ENCODE measurements at regions not wholly inside any gene's neighbourhood (a gene's known extent, or its start where the extent isn't known, plus 50 kb on each side); places are given as distances from the start of the nearest gene placed in this dataset.
"Not testable (repeated sequence)": the region's sequence is repeated elsewhere in the genome, so short reads cannot be mapped to it uniquely, and the experiment has no call there.

DNA sequence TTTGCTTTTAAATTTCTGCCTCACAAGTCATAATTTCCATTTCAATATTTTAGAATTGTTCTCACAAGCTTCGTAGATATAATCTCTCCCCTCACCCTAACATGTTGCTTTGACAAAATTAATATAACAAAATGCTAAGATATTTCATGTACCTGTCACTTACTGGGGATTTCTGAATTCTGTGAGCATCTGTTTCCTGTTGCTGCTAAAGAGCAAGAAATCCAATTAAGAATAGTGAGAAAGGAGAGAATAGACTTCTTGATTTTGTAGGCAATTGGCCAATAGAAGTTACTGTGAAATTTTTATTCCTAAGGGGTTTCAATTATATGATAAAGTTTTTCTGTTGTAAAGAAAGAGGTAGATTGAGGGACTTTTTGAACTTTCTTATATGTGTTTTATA, 796.5 kb upstream of the ARRDC3 start:
- Histone ChIP-seq H3K9me3 (ENCODE audit: control insufficient read depth, insufficient read depth, low read length) (no peaks in the 10 kb centered on the region), H3K27me3 (ENCODE audit: control insufficient read depth, insufficient read depth, low read length) (no peaks in the 10 kb centered on the region), H3K9ac (ENCODE audit: low read depth, low read length) (no peak overlapping the region), H3K27ac (ENCODE audit: low read depth, low read length) (no peak overlapping the region), H3K4me1 (ENCODE audit: control insufficient read depth, insufficient read depth, low read length) (no peaks in the 10 kb centered on the region), H3K36me3 (ENCODE audit: control insufficient read depth, insufficient read depth, low read length) (no peaks in the 10 kb centered on the region), H3K4me3 (ENCODE audit: low read depth, low read length) (no peak overlapping the region)

DNA sequence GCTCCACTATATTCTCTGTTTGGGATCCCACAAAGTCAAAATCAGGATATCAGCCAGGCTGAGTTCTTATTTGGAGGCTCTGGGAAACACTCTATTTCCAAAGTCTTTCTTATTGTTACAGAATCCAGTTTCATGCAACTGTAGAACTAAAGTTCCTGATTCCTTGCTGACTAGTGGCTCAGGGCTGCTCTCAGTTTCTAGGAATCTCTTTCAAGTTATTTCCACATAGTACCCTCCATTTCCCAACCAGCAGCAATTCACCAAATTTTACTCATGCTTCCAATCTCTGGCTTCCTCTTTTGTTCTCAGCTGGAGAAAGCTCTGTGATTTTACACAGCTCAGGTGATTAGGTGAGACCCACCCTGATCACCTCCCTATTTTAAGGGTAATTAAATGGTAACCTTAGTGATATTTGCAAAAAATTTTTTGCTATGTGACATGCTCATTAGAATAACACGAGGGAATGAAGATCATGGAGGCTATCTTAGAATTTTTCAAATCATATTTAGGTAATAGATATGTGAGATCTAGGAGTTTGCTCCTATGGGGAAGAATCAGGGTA, 794.9 kb upstream of the ARRDC3 start:
- no peak overlapping the region for H3K4me3 ChIP-seq (ENCODE audit: low read depth, low read length)
- no peaks in the 10 kb centered on the region for H3K9me3 ChIP-seq (ENCODE audit: control insufficient read depth, insufficient read depth, low read length)
- H3K36me3 ChIP-seq (ENCODE audit: control insufficient read depth, insufficient read depth, low read length) = no peaks in the 10 kb centered on the region
- H3K9ac ChIP-seq (ENCODE audit: low read depth, low read length) = no peak overlapping the region
- H3K27me3 ChIP-seq (ENCODE audit: control insufficient read depth, insufficient read depth, low read length) = no peaks in the 10 kb centered on the region
- no peaks in the 10 kb centered on the region for H3K4me1 ChIP-seq (ENCODE audit: control insufficient read depth, insufficient read depth, low read length)
- H3K27ac ChIP-seq (ENCODE audit: low read depth, low read length) = no peak overlapping the region

DNA sequence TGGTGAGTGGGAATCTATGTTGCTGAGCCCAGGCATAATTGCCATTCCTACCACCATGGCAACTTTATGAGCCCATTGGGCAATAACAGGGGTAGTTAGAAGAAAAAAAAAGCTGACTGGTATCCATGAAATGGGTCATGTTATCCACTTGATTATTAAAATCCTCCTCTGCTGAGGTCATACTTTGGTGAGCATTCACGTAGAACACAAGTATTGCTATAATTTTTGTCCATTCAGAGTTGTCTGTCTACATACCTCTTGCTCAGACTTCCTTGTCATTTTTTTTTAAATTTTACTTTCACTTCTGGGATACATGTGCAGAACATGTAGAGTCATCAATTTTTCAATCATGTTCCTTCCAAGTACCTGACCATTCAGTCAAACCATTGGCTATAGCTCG, 780.8 kb upstream of the ARRDC3 start:
- no peaks in the 10 kb centered on the region for H3K9me3 ChIP-seq (ENCODE audit: control insufficient read depth, insufficient read depth, low read length)
- H3K4me1 ChIP-seq (ENCODE audit: control insufficient read depth, insufficient read depth, low read length) = no peaks in the 10 kb centered on the region
- H3K27ac ChIP-seq (ENCODE audit: low read depth, low read length) = no peak overlapping the region

DNA sequence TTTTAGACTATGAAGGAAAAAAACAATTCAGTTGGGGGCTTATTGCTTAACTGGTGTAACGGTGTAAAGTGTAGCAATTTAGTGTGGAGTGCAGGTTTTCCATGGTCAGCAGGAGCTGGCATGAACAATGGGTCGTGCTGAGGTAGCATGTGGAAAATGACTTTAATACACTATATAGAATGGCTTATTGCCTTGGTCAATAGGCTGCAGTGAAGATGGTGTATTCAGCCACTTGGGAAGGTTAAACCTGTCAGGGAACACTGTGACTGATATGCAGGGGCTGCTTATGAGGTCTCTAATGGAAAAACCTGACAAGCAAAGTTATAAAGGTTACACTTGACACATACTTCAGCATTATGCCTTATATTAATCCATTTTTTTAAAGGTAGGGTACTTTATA, 764.7 kb upstream of the ARRDC3 start:
- Histone ChIP-seq H3K4me1 (ENCODE audit: control insufficient read depth, insufficient read depth, low read length) (no peaks in the 10 kb centered on the region), H3K36me3 (ENCODE audit: control insufficient read depth, insufficient read depth, low read length) (no peaks in the 10 kb centered on the region), H3K4me3 (ENCODE audit: low read depth, low read length) (no peak overlapping the region), H3K27ac (ENCODE audit: low read depth, low read length) (no peak overlapping the region), H3K9me3 (ENCODE audit: control insufficient read depth, insufficient read depth, low read length) (no peaks in the 10 kb centered on the region), H3K9ac (ENCODE audit: low read depth, low read length) (no peak overlapping the region), H3K27me3 (ENCODE audit: control insufficient read depth, insufficient read depth, low read length) (no peaks in the 10 kb centered on the region)

More for the DNA sequence above, 780.8 kb upstream of the ARRDC3 start:
- Histone ChIP-seq H3K36me3 (ENCODE audit: control insufficient read depth, insufficient read depth, low read length) (no peaks in the 10 kb centered on the region), H3K27me3 (ENCODE audit: control insufficient read depth, insufficient read depth, low read length) (no peaks in the 10 kb centered on the region), H3K9ac (ENCODE audit: low read depth, low read length) (no peak overlapping the region), H3K4me3 (ENCODE audit: low read depth, low read length) (no peak overlapping the region)

DNA sequence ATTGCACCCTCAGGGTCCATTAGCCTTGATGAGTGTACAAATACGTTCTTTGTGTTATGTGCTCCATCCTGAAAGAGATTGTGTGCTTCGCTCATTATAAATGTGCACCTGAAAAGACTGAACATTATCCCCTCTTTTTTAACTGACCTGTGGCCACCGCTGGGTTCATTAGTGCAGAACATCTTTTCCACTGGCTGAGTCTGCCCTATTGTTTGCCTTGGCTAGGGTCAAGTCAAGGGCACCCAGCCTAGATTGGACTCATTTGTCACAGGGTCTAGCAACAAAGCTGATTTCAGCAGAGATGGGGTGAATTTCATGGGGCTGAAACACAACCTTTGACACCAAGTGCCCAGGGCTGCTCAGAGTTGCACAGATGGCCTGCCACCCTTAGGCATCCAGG, 764.1 kb upstream of the ARRDC3 start:
- Histone ChIP-seq H3K4me3 (ENCODE audit: low read depth, low read length) (no peak overlapping the region), H3K9ac (ENCODE audit: low read depth, low read length) (no peak overlapping the region), H3K27ac (ENCODE audit: low read depth, low read length) (no peak overlapping the region), H3K4me1 (ENCODE audit: control insufficient read depth, insufficient read depth, low read length) (no peaks in the 10 kb centered on the region), H3K36me3 (ENCODE audit: control insufficient read depth, insufficient read depth, low read length) (no peaks in the 10 kb centered on the region), H3K27me3 (ENCODE audit: control insufficient read depth, insufficient read depth, low read length) (no peaks in the 10 kb centered on the region), H3K9me3 (ENCODE audit: control insufficient read depth, insufficient read depth, low read length) (no peaks in the 10 kb centered on the region)

DNA sequence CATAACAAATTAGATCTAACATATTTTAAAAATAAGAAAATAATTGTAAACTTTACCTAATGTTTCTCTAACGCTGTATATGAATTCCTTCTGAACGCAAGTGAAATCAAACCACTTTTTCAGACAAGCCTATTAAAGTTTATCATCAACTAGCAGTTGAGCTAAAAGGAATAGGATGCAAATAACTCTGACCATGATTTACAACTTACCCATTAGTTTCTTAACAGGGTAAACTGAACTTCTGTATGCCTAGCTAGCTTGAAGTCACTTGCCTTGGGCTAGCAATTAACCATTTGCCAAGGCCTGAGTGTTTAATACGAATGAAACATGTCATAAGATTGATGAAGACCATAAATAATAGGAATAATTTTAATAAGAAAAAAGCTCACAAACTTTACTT, 762.7 kb upstream of the ARRDC3 start:
- Histone ChIP-seq H3K4me1 (ENCODE audit: control insufficient read depth, insufficient read depth, low read length) (no peaks in the 10 kb centered on the region), H3K4me3 (ENCODE audit: low read depth, low read length) (no peak overlapping the region), H3K27me3 (ENCODE audit: control insufficient read depth, insufficient read depth, low read length) (no peaks in the 10 kb centered on the region), H3K9me3 (ENCODE audit: control insufficient read depth, insufficient read depth, low read length) (no peaks in the 10 kb centered on the region), H3K9ac (ENCODE audit: low read depth, low read length) (no peak overlapping the region), H3K36me3 (ENCODE audit: control insufficient read depth, insufficient read depth, low read length) (no peaks in the 10 kb centered on the region), H3K27ac (ENCODE audit: low read depth, low read length) (no peak overlapping the region)

DNA sequence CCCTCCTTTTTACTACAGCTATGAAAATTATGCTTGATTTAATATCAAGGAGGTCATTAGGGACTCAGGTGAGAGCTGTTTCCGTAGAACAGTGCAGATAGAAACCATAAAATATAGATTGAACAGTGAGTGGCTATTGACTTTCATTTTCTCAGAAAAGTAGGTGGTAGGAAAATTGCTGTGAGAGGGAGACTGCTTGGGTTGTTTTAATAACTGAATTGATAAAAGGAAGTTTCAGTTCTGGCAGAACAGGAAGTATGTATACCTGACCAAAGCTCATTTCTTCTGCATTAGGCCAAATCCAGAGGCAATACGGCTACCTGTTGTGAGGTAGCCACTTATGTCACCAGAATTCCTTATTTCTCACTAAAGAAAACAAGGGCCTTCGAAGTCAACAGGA, 761.7 kb upstream of the ARRDC3 start:
- H3K27me3 ChIP-seq (ENCODE audit: control insufficient read depth, insufficient read depth, low read length) = no peaks in the 10 kb centered on the region
- no peak overlapping the region for H3K9ac ChIP-seq (ENCODE audit: low read depth, low read length)
- no peak overlapping the region for H3K4me3 ChIP-seq (ENCODE audit: low read depth, low read length)
- no peak overlapping the region for H3K27ac ChIP-seq (ENCODE audit: low read depth, low read length)
- H3K36me3 ChIP-seq (ENCODE audit: control insufficient read depth, insufficient read depth, low read length) = no peaks in the 10 kb centered on the region
- no peaks in the 10 kb centered on the region for H3K9me3 ChIP-seq (ENCODE audit: control insufficient read depth, insufficient read depth, low read length)
- H3K4me1 ChIP-seq (ENCODE audit: control insufficient read depth, insufficient read depth, low read length) = no peaks in the 10 kb centered on the region

DNA sequence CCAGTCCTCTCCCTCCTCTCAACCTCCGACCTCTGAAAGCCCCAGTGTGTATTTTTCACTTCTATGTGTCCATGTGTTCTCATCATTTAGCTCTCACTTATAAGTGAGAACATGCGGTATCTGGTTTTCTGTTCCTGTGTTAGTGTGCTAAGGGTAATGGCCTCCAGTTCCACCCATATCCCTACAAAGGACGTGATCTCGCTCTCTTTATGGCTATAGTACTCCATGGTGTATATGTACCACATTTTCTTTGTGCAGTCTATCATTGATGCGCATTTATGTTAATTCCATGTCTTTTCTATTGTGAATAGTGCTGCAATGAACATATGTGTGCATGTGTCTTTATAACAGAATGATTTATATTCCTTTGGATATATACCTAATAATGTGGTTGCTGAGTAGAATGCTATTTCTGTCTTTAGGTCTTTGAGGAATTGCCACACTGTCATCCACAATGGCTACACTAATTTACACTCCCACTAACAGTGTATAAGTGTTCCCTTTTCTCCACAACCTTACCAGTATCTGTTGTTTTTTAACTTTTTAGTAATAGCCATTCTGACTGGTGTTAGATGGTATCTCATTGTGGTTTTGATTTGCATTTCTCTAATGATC, 749.3 kb upstream of the ARRDC3 start:
- H3K4me1 ChIP-seq (ENCODE audit: control insufficient read depth, insufficient read depth, low read length); H3K9me3 ChIP-seq (ENCODE audit: control insufficient read depth, insufficient read depth, low read length); H3K36me3 ChIP-seq (ENCODE audit: control insufficient read depth, insufficient read depth, low read length); H3K9ac ChIP-seq (ENCODE audit: low read depth, low read length); H3K27ac ChIP-seq (ENCODE audit: low read depth, low read length); H3K27me3 ChIP-seq (ENCODE audit: control insufficient read depth, insufficient read depth, low read length); H3K4me3 ChIP-seq (ENCODE audit: low read depth, low read length): not testable (repeated sequence)

DNA sequence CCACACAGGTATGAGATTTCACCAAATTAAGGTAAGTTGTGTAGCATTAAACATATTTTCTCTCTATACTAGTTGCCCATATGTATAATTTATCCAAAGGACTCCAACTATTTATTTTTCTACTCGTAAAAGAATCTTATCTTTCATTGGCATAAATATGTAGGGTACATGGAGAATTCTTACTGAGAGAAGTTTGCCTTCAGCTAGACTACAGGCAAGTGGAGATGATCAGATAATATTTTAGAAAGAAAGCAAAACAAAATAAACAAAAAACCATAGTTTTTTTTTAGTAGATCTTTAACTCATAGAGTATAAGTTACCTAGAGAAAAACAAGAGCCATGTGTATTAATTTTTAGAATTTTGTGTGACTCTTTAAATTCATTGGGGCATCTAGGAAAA, 743.1 kb upstream of the ARRDC3 start:
- Histone ChIP-seq H3K9ac (ENCODE audit: low read depth, low read length) (no peak overlapping the region), H3K27me3 (ENCODE audit: control insufficient read depth, insufficient read depth, low read length) (no peaks in the 10 kb centered on the region), H3K4me3 (ENCODE audit: low read depth, low read length) (no peak overlapping the region), H3K4me1 (ENCODE audit: control insufficient read depth, insufficient read depth, low read length) (no peaks in the 10 kb centered on the region), H3K27ac (ENCODE audit: low read depth, low read length) (no peak overlapping the region), H3K36me3 (ENCODE audit: control insufficient read depth, insufficient read depth, low read length) (no peaks in the 10 kb centered on the region), H3K9me3 (ENCODE audit: control insufficient read depth, insufficient read depth, low read length) (no peaks in the 10 kb centered on the region)

DNA sequence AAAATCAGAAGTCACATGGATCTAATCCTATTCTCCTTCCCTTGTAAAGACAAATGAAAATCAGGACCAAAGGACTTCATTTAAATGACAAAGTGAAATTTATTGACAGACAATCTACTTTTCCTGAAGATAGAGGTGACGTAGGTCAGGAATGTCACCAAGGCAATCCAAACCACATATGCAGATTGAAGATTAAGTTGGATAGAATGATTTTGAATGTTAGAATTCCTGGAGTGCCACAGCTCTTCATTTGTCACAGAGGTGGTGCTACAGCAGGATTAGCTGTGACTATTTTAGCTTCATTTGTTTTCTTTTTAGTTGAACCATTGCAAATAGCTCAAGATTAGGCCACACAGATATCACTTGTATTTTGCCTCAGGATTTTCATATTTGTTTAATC, 736.0 kb upstream of the ARRDC3 start:
- no peaks in the 10 kb centered on the region for H3K9me3 ChIP-seq (ENCODE audit: control insufficient read depth, insufficient read depth, low read length)
- peak overlapping the region; percentile 32 for H3K27ac ChIP-seq (ENCODE audit: low read depth, low read length)
- H3K4me1 ChIP-seq (ENCODE audit: control insufficient read depth, insufficient read depth, low read length) = peaks cover 12% of the 10 kb centered on the region
- H3K4me3 ChIP-seq (ENCODE audit: low read depth, low read length) = no peak overlapping the region
- H3K27me3 ChIP-seq (ENCODE audit: control insufficient read depth, insufficient read depth, low read length) = no peaks in the 10 kb centered on the region
- no peak overlapping the region for H3K9ac ChIP-seq (ENCODE audit: low read depth, low read length)
- H3K36me3 ChIP-seq (ENCODE audit: control insufficient read depth, insufficient read depth, low read length) = no peaks in the 10 kb centered on the region

DNA sequence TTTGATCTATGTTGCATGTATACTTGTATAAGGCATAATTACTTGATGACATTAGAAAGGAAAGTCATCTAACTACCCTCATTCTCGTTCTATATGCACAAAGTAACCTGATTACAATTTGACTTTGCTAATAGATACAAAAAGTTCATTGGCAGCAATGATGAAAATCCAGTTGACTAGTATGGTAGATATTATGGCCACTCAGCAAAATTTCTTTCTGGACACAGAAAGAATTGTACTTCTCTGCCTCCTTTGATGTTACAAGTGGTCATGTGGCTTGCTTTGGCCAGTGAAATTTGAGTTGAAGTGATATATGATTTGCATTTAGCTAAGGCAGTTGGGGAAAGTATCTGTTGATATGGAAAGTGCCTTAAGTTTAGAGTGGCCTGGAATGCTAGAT, 723.7 kb upstream of the ARRDC3 start:
- no peak overlapping the region for H3K4me3 ChIP-seq (ENCODE audit: low read depth, low read length)
- H3K36me3 ChIP-seq (ENCODE audit: control insufficient read depth, insufficient read depth, low read length) = no peaks in the 10 kb centered on the region
- H3K27me3 ChIP-seq (ENCODE audit: control insufficient read depth, insufficient read depth, low read length) = no peaks in the 10 kb centered on the region
- no peaks in the 10 kb centered on the region for H3K4me1 ChIP-seq (ENCODE audit: control insufficient read depth, insufficient read depth, low read length)
- no peaks in the 10 kb centered on the region for H3K9me3 ChIP-seq (ENCODE audit: control insufficient read depth, insufficient read depth, low read length)
- H3K9ac ChIP-seq (ENCODE audit: low read depth, low read length) = no peak overlapping the region
- no peak overlapping the region for H3K27ac ChIP-seq (ENCODE audit: low read depth, low read length)

Data from HUES48 (cell line).